ENCODE measurements at regions not wholly inside any gene's neighbourhood (a gene's known extent, or its start where the extent isn't known, plus 50 kb on each side); places are given as distances from the start of the nearest gene placed in this dataset.

DNA sequence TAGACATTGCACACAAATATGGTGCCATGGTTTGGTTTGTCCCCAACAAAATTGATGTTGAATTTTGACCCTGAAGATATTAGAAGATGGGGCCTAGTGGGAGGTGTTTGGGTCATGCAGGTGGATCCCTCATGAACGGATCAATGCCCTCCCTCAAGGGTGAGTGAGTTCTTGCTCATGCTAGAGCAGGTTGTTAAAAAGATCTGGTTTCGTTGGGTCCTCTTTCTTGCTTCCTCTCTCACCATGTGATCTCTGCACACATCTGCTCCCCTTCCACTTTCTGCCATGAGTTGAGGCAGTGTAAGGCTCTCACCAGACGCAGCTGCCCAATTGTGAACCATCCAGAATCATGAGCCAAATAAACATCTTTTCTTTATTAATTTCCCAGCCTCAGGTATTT lies 87.8 kb upstream of the MDFIC2 start:
- Histone ChIP-seq H3K4me3 (replicated peaks in 1 of 2; ENCODE audit: low read depth in 1 of 2, low read length in 2 of 2) (no peak overlapping the region), H2AFZ (ENCODE audit: low read depth, low read length, poor library complexity, severe bottlenecking) (no peak overlapping the region)

DNA sequence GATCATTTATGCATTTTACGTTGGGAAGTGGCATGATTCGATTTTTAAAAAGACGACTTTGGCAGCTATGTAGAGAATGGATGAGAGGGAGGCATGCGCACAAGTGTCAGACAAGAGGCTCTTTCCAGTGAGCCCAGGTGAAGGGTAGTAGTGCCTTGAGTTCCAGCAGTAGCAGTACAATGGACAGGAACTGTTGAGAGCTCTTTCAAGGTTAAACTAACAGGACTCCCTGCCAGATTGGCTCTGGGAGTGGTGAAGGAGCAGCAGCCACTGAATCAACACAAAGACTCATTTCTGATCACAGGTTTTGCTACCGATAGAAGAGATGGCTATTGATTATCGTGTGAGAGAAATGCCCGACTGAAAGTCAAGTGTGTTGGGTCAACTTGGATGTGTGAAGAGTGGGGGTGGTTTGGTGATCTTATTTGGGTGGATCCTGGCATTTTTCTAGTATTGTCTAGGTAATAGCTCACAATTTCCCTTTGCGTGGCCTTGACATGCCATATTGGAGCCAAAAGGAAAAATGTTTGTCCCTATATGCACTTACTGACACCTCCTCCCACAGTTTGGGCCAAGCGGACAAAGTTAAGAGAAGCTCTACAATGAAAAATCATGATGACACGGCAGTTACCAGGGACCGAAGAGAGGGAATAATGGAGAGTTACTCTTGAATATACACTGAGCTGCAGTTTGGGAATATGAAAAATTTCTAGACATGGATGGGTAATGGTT lies 81.6 kb upstream of the MDFIC2 start:
- ChIA-PET CTCF (no interaction called here), POLR2A (no interaction called here), RAD21 (ENCODE audit: low non-redundant PET in 1 of 2, low total read pairs in 2 of 2, uncharacterized antibody in 2 of 2, unreplicated experiment in 2 of 2) (no interaction called here)
- Histone ChIP-seq H4K20me1 (ENCODE audit: insufficient read depth) (no peaks in the 10 kb centered on the region), H3K79me2 (ENCODE audit: insufficient read depth, low read length) (no peaks in the 10 kb centered on the region), H3K4me2 (ENCODE audit: low read length) (no peak overlapping the region), H3K4me1 (ENCODE audit: control insufficient read depth in 1 of 2, insufficient read depth in 2 of 2, low read length in 2 of 2) (no peaks in the 10 kb centered on the region), H3K27me3 (ENCODE audit: insufficient read depth, low read length) (no peaks in the 10 kb centered on the region), H3K36me3 (ENCODE audit: control insufficient read depth in 1 of 2, insufficient read depth in 2 of 2, low read length in 2 of 2) (no peaks in the 10 kb centered on the region), H3K4me3 (replicated peaks in 1 of 2; ENCODE audit: low read depth in 1 of 2, low read length in 2 of 2) (no peak overlapping the region), H3K9ac (ENCODE audit: low read length) (no peak overlapping the region), H3K9me3 (ENCODE audit: control insufficient read depth in 1 of 2, insufficient read depth in 1 of 2, low read depth in 1 of 2, low read length in 2 of 2) (peaks cover 0 to 21% of the 10 kb centered on the region in 2 experiments; a peak in 1 of 4 replicates), H3K9me2 (ENCODE audit: insufficient read depth) (no peaks in the 10 kb centered on the region), H2AFZ (ENCODE audit: low read depth, low read length, poor library complexity, severe bottlenecking) (no peak overlapping the region), H3K27ac (ENCODE audit: low read depth, low read length) (no peak overlapping the region)
- BruUV-seq (replicated peaks), result no TSS peak
- ATAC-seq (no peak), DNase-seq (ENCODE audit: low read depth, low spot score) (no peak)
- intact Hi-C loops (cut with micrococcal nuclease), result no loop called here
- no peak for TF ChIP-seq SRF (IDR thresholded peaks at IDR 0.05; ENCODE audit: low read depth)

More for the DNA sequence above, 87.8 kb upstream of the MDFIC2 start:
- TF ChIP-seq EZH2phosphoT487 (IDR thresholded peaks at IDR 0.05; ENCODE audit: borderline replicate concordance) (no peak), EGR1 (IDR thresholded peaks at IDR 0.05; ENCODE audit: low read depth) (no peak), FOSL1 (IDR thresholded peaks at IDR 0.05; ENCODE audit: low read depth) (no peak)
- Histone ChIP-seq H3K79me2 (ENCODE audit: insufficient read depth, low read length) (no peaks in the 10 kb centered on the region), H3K9ac (ENCODE audit: low read length) (no peak overlapping the region), H3K4me1 (ENCODE audit: control insufficient read depth in 1 of 2, insufficient read depth in 2 of 2, low read length in 2 of 2) (no peaks in the 10 kb centered on the region), H3K27me3 (ENCODE audit: insufficient read depth, low read length) (no peaks in the 10 kb centered on the region), H3K4me2 (ENCODE audit: low read length) (no peak overlapping the region), H3K9me3 (ENCODE audit: control insufficient read depth in 1 of 2, insufficient read depth in 1 of 2, low read depth in 1 of 2, low read length in 2 of 2) (no peaks in the 10 kb centered on the region), H4K20me1 (ENCODE audit: insufficient read depth) (no peaks in the 10 kb centered on the region), H3K27ac (ENCODE audit: low read depth, low read length) (no peak overlapping the region), H3K9me2 (ENCODE audit: insufficient read depth) (no peaks in the 10 kb centered on the region), H3K36me3 (ENCODE audit: control insufficient read depth in 1 of 2, insufficient read depth in 2 of 2, low read length in 2 of 2) (no peaks in the 10 kb centered on the region)
- RAD21 ChIA-PET (ENCODE audit: low non-redundant PET in 1 of 2, low total read pairs in 2 of 2, uncharacterized antibody in 2 of 2, unreplicated experiment in 2 of 2), result no interaction called here
- DNase-seq (ENCODE audit: low read depth, low spot score) (no peak), ATAC-seq (no peak)
- intact Hi-C loops (cut with micrococcal nuclease), result no loop called here
- POLR2A ChIA-PET, result no interaction called here
- no TSS peak for BruUV-seq (replicated peaks)
- CTCF ChIA-PET, result no interaction called here
